HepG2 (cell line): ENCODE measurements at regions not wholly inside any gene's neighbourhood (a gene's known extent, or its start where the extent isn't known, plus 50 kb on each side); places are given as distances from the start of the nearest gene placed in this dataset.

Experiments used
- ATAC-seq: fragments of 200-7000 bp; cut with Tn5 transposase; 3 replicates; pipeline ENCODE4 v1.9.1; 2020; ENCODE audit warnings: mild to moderate bottlenecking, moderate library complexity
- BruUV-seq: library from RNA; stranded (reverse); fragments of 400-500 nt; replicated peaks from 2 replicates; lab custom pipeline; 2021; lab: Mats Ljungman, UMichigan
- CTCF ChIA-PET: fragments of 300-600 bp; formaldehyde crosslinking; extraction: SDS; loops from one replicate; lab custom pipeline; 2021; ENCODE audit warnings: low total read pairs, inconsistent platforms, low intra/inter-chr PET ratio; lab: Yijun Ruan, JAX
- POLR2A ChIA-PET: fragments of 350-600 bp; sonication (Branson Sonifier 250); formaldehyde crosslinking; loops from one replicate; lab custom pipeline; 2020; ENCODE audit warnings: antibody characterized with exemption, inconsistent platforms; lab: Yijun Ruan, JAX
- DNase-seq: peaks from one replicate; pipeline ENCODE4 v3.0.0-alpha.2; 2015; ENCODE audit warnings: low spot score
- FAIRE-seq: peaks from 3 replicates; lab custom pipeline; 2011; peaks lifted over from hg19 to GRCh38; lab: Jason Lieb, UNC
- H2AFZ ChIP-seq: one replicate; pipeline ENCODE4 v1.6.1; 2011; ENCODE audit warnings: low read length, inconsistent platforms
- H3K27ac ChIP-seq: fragments of 300-600 bp; 3 replicates; pipeline ENCODE4 v1.8.0; 2011; ENCODE audit warnings: mixed run types, mild to moderate bottlenecking, mixed read lengths, low read length, inconsistent platforms; ENCODE audit not compliant: insufficient read depth; ENCODE audit errors: extremely low read length
- H3K27me3 ChIP-seq, 2 experiments: fragments of 200-600 bp in 1 of 2; 2 replicates in 1 of 2; 3 replicates in 1 of 2; pipeline versions ENCODE4 v1.6.0 to v1.8.0; 2011; ENCODE audit warnings: low read length in 2 of 2, mild to moderate bottlenecking in 2 of 2, moderate library complexity in 2 of 2, inconsistent platforms in 1 of 2; ENCODE audit not compliant: insufficient read depth in 2 of 2, control insufficient read depth in 1 of 2
- H3K36me3 ChIP-seq, 2 experiments: fragments of 200-600 bp in 1 of 2; replicated peaks in 1 of 2; 2 replicates in 1 of 2; 3 replicates in 1 of 2; pipeline versions ENCODE4 v1.5.1 to v1.8.0; 2011; ENCODE audit warnings: low read length in 2 of 2, inconsistent platforms in 1 of 2; ENCODE audit not compliant: insufficient read depth in 2 of 2, control insufficient read depth in 1 of 2
- H3K4me1 ChIP-seq: 2 replicates; pipeline ENCODE4 v1.5.1; 2012; ENCODE audit warnings: low read length, inconsistent platforms; ENCODE audit not compliant: insufficient read depth
- H3K4me2 ChIP-seq: 2 replicates; pipeline ENCODE4 v1.6.0; 2011; ENCODE audit warnings: low read depth, low read length, inconsistent platforms
- H3K4me3 ChIP-seq, 3 experiments: fragments of 200-600 bp in 1 of 3; sonication (generic), shearing (Covaris generic) in 1 of 3; replicated peaks in 1 of 3; 2 replicates each; pipeline ENCODE4 v1.5.1; 2011 to 2016; ENCODE audit warnings: low read length in 3 of 3, inconsistent platforms in 2 of 3, low read depth in 2 of 3, mild to moderate bottlenecking in 2 of 3, control low read depth in 1 of 3, mixed read lengths in 1 of 3; ENCODE audit not compliant: insufficient read depth in 1 of 3
- H3K79me2 ChIP-seq: one replicate; pipeline ENCODE4 v1.6.1; 2011; ENCODE audit warnings: low read length, inconsistent platforms; ENCODE audit not compliant: insufficient read depth
- H3K9ac ChIP-seq: 2 replicates; pipeline ENCODE4 v1.6.0; 2011; ENCODE audit warnings: mild to moderate bottlenecking, low read depth, low read length, inconsistent platforms; ENCODE audit not compliant: insufficient read depth
- H3K9me3 ChIP-seq: 2 replicates; pipeline ENCODE4 v1.5.1; 2012; ENCODE audit warnings: mild to moderate bottlenecking, low read length
- H4K20me1 ChIP-seq: 2 replicates; pipeline ENCODE4 v1.6.0; 2011; ENCODE audit warnings: inconsistent platforms, mild to moderate bottlenecking, low read length, moderate library complexity; ENCODE audit not compliant: insufficient read depth
- ESRRA ChIP-seq: sonication (generic); formaldehyde crosslinking; IDR thresholded peaks from 2 replicates; pipeline ENCODE4 v1.5.1; 2020; ENCODE audit warnings: mild to moderate bottlenecking, low read depth, missing genetic modification reagents
- FOXM1 ChIP-seq: sonication (generic); formaldehyde crosslinking; IDR thresholded peaks from 2 replicates; pipeline ENCODE4 v1.5.0; 2020; ENCODE audit warnings: missing genetic modification reagents
- TRAFD1 ChIP-seq: sonication (generic); formaldehyde crosslinking; IDR thresholded peaks from 2 replicates; pipeline ENCODE4 v1.5.1; 2020; ENCODE audit warnings: missing genetic modification reagents, mild to moderate bottlenecking, borderline replicate concordance
- ZBTB49 ChIP-seq: sonication (generic); formaldehyde crosslinking; IDR thresholded peaks from 2 replicates; pipeline ENCODE4 v1.4.0; 2020; ENCODE audit warnings: missing genetic modification reagents, borderline replicate concordance
- ZNF589 ChIP-seq: sonication (generic); formaldehyde crosslinking; conservative IDR thresholded peaks from 2 replicates; pipeline ENCODE4 v1.8.0; 2022; ENCODE audit warnings: mild to moderate bottlenecking, moderate library complexity, missing genetic modification reagents
- ZNF639 ChIP-seq: conservative IDR thresholded peaks from 2 replicates; pipeline ENCODE4 v1.6.1; 2018; ENCODE audit warnings: missing genetic modification reagents
- in situ Hi-C: cut with HindIII; loops from 2 replicates; pipeline ENCODE4 v1.10.0; 2017; ENCODE audit warnings: low pct_unique_long_range_greater_than_20kb; ENCODE audit not compliant: extremely low pct_ligation_motif_present
- intact Hi-C: fragments of 100-400 bp; cut with micrococcal nuclease; formaldehyde crosslinking; loops from one replicate; pipeline ENCODE4 v1.10.0; 2022; ENCODE audit not compliant: unreplicated experiment

- Histone ChIP-seq H3K27ac (no peak overlapping the region), H3K27me3 (no peaks in the 10 kb centered on the region), H3K4me3 (no peak overlapping the region), H3K4me1 (no peaks in the 10 kb centered on the region), H3K4me2 (no peak overlapping the region), H4K20me1 (no peaks in the 10 kb centered on the region), H3K79me2 (no peaks in the 10 kb centered on the region), H3K9me3 (no peaks in the 10 kb centered on the region), H2AFZ (no peak overlapping the region), H3K9ac (no peak overlapping the region), H3K36me3 (no peaks in the 10 kb centered on the region)
- ATAC-seq (no peak), FAIRE-seq (no peak), DNase-seq (no peak)
- ChIA-PET CTCF (no interaction called here), POLR2A (no interaction called here)
- BruUV-seq: no TSS peak
- intact Hi-C loops (no loop called here), in situ Hi-C loops (no loop called here)
- TF ChIP-seq TRAFD1 (CRISPR knock-in tag) (no peak), ESRRA (no peak), ZNF589 (CRISPR knock-in tag) (no peak), ZBTB49 (CRISPR knock-in tag) (no peak), FOXM1 (CRISPR knock-in tag) (no peak), ZNF639 (no peak)
- TF ChIP-seq, all 625 proteins: peak for 0
These were observed 326.7 kb downstream of the ATP23 start for GRCh38 chr12:58268069-58268468.
